Kidney epithelial cell (primary cell): ENCODE measurements at regions not wholly inside any gene's neighbourhood (a gene's known extent, or its start where the extent isn't known, plus 50 kb on each side); places are given as distances from the start of the nearest gene placed in this dataset.

Experiments
- DNase-seq: peaks from one replicate; pipeline ENCODE4 v3.0.0-alpha.2; 2010; ENCODE audit warnings: low read depth
- H3K27me3 ChIP-seq: 2 replicates; pipeline ENCODE4 v1.6.0; 2011; ENCODE audit warnings: low read length; ENCODE audit not compliant: control insufficient read depth, insufficient read depth
- H3K36me3 ChIP-seq: 2 replicates; pipeline ENCODE4 v1.5.1; 2011; ENCODE audit warnings: low read length; ENCODE audit not compliant: control insufficient read depth, insufficient read depth
- H3K4me3 ChIP-seq: 2 replicates; pipeline ENCODE4 v1.5.1; 2011; ENCODE audit warnings: low read depth, mild to moderate bottlenecking, control low read depth, low read length
- TF ChIP-seq, protein P1 (sequence below): IDR thresholded peaks from 2 replicates; pipeline ENCODE4 v1.5.1; 2011; ENCODE audit warnings: mild to moderate bottlenecking, moderate library complexity, low read length, control low read depth, inconsistent platforms; ENCODE audit not compliant: insufficient read depth, poor library complexity, severe bottlenecking

DNA sequence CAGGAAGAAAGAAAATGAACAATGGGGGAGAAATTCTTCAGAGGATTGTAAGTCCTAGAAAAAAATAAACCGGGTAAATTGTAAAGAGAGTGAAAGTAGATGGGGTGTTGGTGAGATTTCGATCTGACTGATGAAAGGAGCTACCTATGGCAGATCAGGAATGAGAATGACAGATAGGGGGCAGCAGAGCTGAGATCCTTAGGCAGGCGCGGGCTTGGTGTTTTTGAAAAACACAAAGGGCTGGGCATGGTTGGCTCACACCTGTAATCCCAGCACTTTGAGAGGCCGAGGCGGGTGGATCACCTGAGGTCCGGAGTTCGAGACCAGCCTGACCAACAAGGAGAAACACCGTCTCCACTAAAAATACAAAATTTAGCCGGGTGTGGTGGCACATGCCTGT lies 1468.6 kb upstream of the SLC10A2 start:
- H3K36me3 ChIP-seq = no peaks in the 10 kb centered on the region
- TF ChIP-seq, protein P1, sequence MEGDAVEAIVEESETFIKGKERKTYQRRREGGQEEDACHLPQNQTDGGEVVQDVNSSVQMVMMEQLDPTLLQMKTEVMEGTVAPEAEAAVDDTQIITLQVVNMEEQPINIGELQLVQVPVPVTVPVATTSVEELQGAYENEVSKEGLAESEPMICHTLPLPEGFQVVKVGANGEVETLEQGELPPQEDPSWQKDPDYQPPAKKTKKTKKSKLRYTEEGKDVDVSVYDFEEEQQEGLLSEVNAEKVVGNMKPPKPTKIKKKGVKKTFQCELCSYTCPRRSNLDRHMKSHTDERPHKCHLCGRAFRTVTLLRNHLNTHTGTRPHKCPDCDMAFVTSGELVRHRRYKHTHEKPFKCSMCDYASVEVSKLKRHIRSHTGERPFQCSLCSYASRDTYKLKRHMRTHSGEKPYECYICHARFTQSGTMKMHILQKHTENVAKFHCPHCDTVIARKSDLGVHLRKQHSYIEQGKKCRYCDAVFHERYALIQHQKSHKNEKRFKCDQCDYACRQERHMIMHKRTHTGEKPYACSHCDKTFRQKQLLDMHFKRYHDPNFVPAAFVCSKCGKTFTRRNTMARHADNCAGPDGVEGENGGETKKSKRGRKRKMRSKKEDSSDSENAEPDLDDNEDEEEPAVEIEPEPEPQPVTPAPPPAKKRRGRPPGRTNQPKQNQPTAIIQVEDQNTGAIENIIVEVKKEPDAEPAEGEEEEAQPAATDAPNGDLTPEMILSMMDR = no peak

DNA sequence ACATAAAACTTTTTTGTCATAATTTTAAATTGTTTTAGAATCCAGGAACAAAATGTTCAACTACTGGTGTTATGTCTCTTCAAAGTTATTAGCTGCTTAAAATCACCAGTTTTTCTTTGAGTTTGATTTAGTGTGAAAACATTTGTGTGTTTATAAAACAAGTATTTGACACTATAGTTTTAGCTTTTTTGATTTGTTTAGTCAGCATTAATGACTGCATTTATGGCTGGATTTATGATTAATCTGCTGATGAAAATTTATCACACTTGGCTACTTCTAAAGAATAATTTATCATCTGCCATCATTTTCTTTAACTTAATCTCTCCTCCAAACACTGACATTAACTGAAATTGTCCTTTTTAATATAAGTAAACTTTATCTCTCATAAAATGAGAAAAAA lies 1465.9 kb upstream of the SLC10A2 start:
- no peak overlapping the region for H3K4me3 ChIP-seq
- H3K27me3 ChIP-seq = no peaks in the 10 kb centered on the region
- TF ChIP-seq, protein P1 = no peak
- DNase-seq = no peak
- H3K36me3 ChIP-seq = no peaks in the 10 kb centered on the region

More for the DNA sequence above, 1468.6 kb upstream of the SLC10A2 start:
- no peak for DNase-seq
- H3K4me3 ChIP-seq = no peak overlapping the region
- H3K27me3 ChIP-seq = no peaks in the 10 kb centered on the region

DNA sequence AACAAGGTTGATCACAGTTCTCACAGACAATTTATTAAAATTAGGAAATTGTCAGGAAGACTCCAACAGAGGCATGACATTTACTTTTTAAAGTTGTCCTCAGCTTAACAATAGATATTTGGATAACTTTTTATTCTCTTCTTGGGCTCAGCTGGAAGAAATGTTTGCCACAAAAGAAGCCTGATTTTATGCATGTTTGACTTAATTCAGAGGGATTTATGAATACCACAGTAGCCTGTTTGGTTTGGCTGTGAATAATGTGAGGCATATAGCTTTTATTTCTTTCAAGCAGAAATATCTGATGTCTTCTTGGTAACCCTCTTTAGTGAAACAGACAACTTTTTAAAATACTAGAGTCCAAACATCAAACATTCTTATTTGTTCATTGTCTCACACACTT lies 1464.5 kb upstream of the SLC10A2 start:
- H3K27me3 ChIP-seq = no peaks in the 10 kb centered on the region
- no peak for DNase-seq
- TF ChIP-seq, protein P1 = no peak
- H3K36me3 ChIP-seq = no peaks in the 10 kb centered on the region
- H3K4me3 ChIP-seq = no peak overlapping the region

DNA sequence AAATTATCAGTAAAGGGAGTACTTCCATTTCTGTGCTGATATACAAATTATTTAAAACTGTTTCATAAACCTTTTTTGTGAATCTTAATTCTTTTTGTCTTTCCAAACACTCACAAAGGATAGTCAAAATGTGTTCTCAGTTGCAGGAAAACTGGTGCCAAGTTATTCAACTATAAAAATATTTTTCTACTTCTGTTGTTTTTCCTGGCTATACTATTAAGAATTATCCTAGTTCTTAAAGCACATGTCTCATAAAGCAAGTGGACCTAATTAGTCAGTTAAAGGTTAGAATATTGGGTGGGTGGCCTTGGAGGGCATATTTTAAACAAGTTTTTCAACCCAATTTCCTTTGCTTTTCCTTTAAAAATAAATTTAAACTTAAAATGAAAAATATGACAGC lies 1460.3 kb upstream of the SLC10A2 start:
- Histone ChIP-seq H3K36me3 (no peaks in the 10 kb centered on the region), H3K27me3 (no peaks in the 10 kb centered on the region), H3K4me3 (no peak overlapping the region)
- DNase-seq = no peak
- TF ChIP-seq, protein P1 = no peak

DNA sequence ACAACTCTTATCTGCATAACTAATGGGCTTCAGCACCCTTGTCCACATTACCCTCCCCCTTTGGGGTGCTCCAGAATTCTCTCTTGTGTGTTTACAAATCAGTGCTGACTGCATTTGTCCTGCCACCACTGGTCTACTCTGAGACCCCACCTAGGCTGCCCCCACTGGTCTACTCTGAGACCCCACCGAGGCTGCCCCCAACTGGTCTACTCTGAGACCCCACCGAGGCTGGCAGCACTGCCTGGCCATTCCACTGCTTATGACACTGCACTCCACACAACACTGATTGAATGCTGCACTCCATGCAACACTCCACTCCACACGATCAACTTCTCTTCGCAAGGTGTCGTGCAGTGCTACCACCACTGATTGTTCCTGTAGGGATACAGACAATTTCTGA lies 1459.2 kb upstream of the SLC10A2 start:
- DNase-seq = no peak
- TF ChIP-seq, protein P1 = no peak
- H3K4me3 ChIP-seq = no peak overlapping the region
- H3K27me3 ChIP-seq = no peaks in the 10 kb centered on the region
- H3K36me3 ChIP-seq = no peaks in the 10 kb centered on the region

DNA sequence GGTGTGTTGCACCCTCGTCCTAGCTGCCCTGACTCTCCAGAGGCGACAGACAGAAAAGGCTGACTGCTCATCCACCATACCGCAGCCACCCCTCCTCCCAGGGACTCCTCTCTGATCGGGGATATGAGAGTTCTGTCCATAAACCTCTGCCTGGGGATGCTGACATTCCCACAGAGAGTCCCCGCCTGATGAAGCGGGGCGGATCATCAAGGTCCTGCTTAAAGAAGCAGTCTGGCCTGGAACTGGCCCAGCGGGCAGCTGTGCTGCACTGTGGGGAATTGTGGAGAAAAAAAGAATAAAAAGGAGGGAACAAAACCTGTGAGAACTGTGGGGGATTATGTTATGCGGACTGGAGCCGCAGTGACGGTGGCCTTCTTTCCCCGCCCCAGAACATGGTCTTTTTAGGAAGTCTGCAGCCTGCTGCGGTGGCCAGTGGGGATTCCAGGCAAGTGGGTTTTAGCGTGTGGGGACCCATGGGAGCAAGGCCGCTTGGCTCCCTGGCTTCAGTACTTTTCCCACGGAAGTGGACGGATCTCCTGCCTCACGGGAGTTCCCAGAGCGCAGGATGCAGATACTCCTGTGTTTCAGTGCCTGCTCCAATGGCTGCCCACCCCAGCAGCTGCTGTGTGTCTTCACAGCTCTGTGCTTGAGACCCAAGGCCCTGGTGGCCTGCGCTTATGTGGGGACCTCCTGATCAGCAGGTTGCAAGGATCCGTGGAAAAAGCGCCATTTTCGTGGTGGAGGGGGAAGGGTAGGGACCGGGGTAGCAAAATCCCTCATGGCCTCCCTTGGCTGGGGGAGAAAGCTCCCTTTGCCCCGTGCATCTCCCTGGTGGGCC lies 1456.2 kb upstream of the SLC10A2 start:
- TF ChIP-seq, protein P1 = no peak
- DNase-seq = no peak
- Histone ChIP-seq H3K36me3 (no peaks in the 10 kb centered on the region), H3K27me3 (no peaks in the 10 kb centered on the region), H3K4me3 (no peak overlapping the region)
